GM23248 (cell line): ENCODE measurements at regions not wholly inside any gene's neighbourhood (a gene's known extent, or its start where the extent isn't known, plus 50 kb on each side); places are given as distances from the start of the nearest gene placed in this dataset.

ENCODE experiments used
- EZH2 ChIP-seq: fragments of 200-600 bp; sonication (generic); IDR thresholded peaks from 2 replicates; pipeline ENCODE4 v1.6.1; 2018; ENCODE audit warnings: antibody characterized with exemption, mild to moderate bottlenecking; ENCODE audit not compliant: insufficient read depth, poor library complexity, severe bottlenecking
- EZH2phosphoT487 ChIP-seq: fragments of 200-600 bp; sonication (generic); IDR thresholded peaks from 2 replicates; pipeline ENCODE4 v1.6.1; 2018; ENCODE audit warnings: antibody characterized with exemption, moderate library complexity, mild to moderate bottlenecking, low read depth; ENCODE audit not compliant: insufficient read depth

- TF ChIP-seq EZH2 (no peak), EZH2phosphoT487 (no peak)
These were observed 128.5 kb upstream of the TMTC4 start for GRCh38 chr13:100803091-100803490.
